Mucosa of descending colon (tissue), 3 donors: ENCODE measurements at regions not wholly inside any gene's neighbourhood (a gene's known extent, or its start where the extent isn't known, plus 50 kb on each side); places are given as distances from the start of the nearest gene placed in this dataset.

ENCODE experiments used
- ATAC-seq: fragments of 200-7000 bp; cut with Tn5 transposase; one replicate; pipeline ENCODE4 v1.9.1; 2020; ENCODE audit warnings: mild to moderate bottlenecking, moderate library complexity
- DNase-seq, 3 donors: peaks; one replicate each; pipeline ENCODE4 v3.0.0-alpha.2; 2020
- H3K36me3 ChIP-seq: fragments of 200-600 bp; one replicate; pipeline ENCODE4 v1.8.0; 2021; ENCODE audit warnings: low read depth, mild to moderate bottlenecking
- H3K4me1 ChIP-seq: fragments of 200-600 bp; one replicate; pipeline ENCODE4 v1.8.0; 2021; ENCODE audit warnings: low read depth, mild to moderate bottlenecking
- H3K4me3 ChIP-seq: fragments of 200-600 bp; one replicate; pipeline ENCODE4 v1.8.0; 2021; ENCODE audit warnings: mild to moderate bottlenecking
- H3K9me3 ChIP-seq: fragments of 200-600 bp; one replicate; pipeline ENCODE4 v1.8.0; 2021; ENCODE audit warnings: mild to moderate bottlenecking
- CTCF ChIP-seq: fragments of 200-600 bp; IDR thresholded peaks from one replicate; pipeline ENCODE4 v1.8.0; 2022; ENCODE audit warnings: antibody characterized with exemption, mild to moderate bottlenecking
- intact Hi-C, 2 donors: fragments of 100-400 bp; cut with DNase I in 1 of 2; cut with micrococcal nuclease in 1 of 2; formaldehyde crosslinking; loops; one replicate each; pipeline versions ENCODE4 v1.11.0 to v1.11.1; 2022; cut with DNase I, micrococcal nuclease
- donor health status: DM: no; HTN: no; CAD: no; lungs with moderate emphysema.
- donor health status: DM: no; HTN: no; CAD: no.
- donor health status: DM: no; HTN: yes; CAD: no.

- Histone ChIP-seq H3K36me3 (no peaks in the 10 kb centered on the region), H3K4me3 (no peak overlapping the region), H3K9me3 (peaks cover 63% of the 10 kb centered on the region), H3K4me1 (no peaks in the 10 kb centered on the region)
- DNase-seq (no peak), ATAC-seq (no peak)
- TF ChIP-seq CTCF: no peak
- intact Hi-C loops: no loop called here
Measured at GRCh38 chr9:11402621-11403020, 789.8 kb upstream of the PTPRD start.

GRCh38 chr9:11414241-11414640, 801.4 kb upstream of the PTPRD start:
- no peak overlapping the region for H3K4me3 ChIP-seq
- intact Hi-C loops: no loop called here
- TF ChIP-seq CTCF: no peak
- no peaks in the 10 kb centered on the region for H3K36me3 ChIP-seq
- ATAC-seq (no peak), DNase-seq (no peak)
- no peaks in the 10 kb centered on the region for H3K4me1 ChIP-seq
- peaks cover 36% of the 10 kb centered on the region for H3K9me3 ChIP-seq

GRCh38 chr9:11417782-11418181, 805.0 kb upstream of the PTPRD start:
- ATAC-seq: no peak
- TF ChIP-seq CTCF: no peak
- Histone ChIP-seq H3K36me3 (no peaks in the 10 kb centered on the region), H3K4me1 (no peaks in the 10 kb centered on the region), H3K4me3 (no peak overlapping the region), H3K9me3 (peaks cover 45% of the 10 kb centered on the region)
- intact Hi-C loops: no loop called here
- DNase-seq: no peak

- no peak overlapping the region for H3K4me3 ChIP-seq
- H3K36me3 ChIP-seq: no peaks in the 10 kb centered on the region
- H3K4me1 ChIP-seq: no peaks in the 10 kb centered on the region
- ATAC-seq (no peak), DNase-seq (no peak)
- peaks cover 26% of the 10 kb centered on the region for H3K9me3 ChIP-seq
- intact Hi-C loops: no loop called here
- no peak for TF ChIP-seq CTCF
Measured at GRCh38 chr9:11431490-11431889, 818.7 kb upstream of the PTPRD start.

GRCh38 chr9:11432361-11432760, 819.6 kb upstream of the PTPRD start:
- no peak for DNase-seq
- ATAC-seq: no peak

More at GRCh38 chr9:11432361-11432760, 819.6 kb upstream of the PTPRD start:
- no peaks in the 10 kb centered on the region for H3K36me3 ChIP-seq
- no peaks in the 10 kb centered on the region for H3K4me1 ChIP-seq
- H3K9me3 ChIP-seq: peaks cover 21% of the 10 kb centered on the region
- intact Hi-C loops: no loop called here
- H3K4me3 ChIP-seq: no peak overlapping the region
- TF ChIP-seq CTCF: no peak
